ENCODE measurements at regions not wholly inside any gene's neighbourhood (a gene's known extent, or its start where the extent isn't known, plus 50 kb on each side); places are given as distances from the start of the nearest gene placed in this dataset.

DNA sequence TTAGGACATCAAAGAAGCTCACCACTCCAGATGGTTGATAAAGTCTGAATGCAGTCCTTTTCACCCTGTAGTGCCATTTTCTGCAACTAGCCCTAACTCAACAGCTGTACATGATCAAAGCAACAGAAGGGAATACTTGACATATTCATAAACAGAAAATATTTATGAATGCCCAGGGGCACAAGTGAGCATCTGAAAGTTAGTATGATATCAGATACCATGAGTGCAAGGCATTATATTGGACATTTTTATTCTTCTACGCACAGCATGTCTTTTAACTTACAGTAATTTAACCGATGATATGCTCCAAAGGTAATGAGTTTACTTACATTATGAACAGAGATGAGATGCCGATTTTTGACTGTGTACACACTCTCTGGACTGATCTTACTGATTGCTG, 142.0 kb downstream of the MCHR2 start:
- H3K27ac ChIP-seq, result no peak overlapping the region
- no peaks in the 10 kb centered on the region for H3K27me3 ChIP-seq (replicated peaks; ENCODE audit: insufficient read depth)
- intact Hi-C loops (cut with DNase I), result no loop called here
- 53% methylated on average over 3 of the region's 3 CpGs for WGBS
- H3K9me3 ChIP-seq, result no peaks in the 10 kb centered on the region
- no peaks in the 10 kb centered on the region for H3K36me3 ChIP-seq
- H3K4me1 ChIP-seq (replicated peaks), result no peaks in the 10 kb centered on the region
- no peak for DNase-seq (ENCODE audit: low spot score)
- TF ChIP-seq POLR2A (IDR thresholded peaks at IDR 0.05) (no peak), POLR2AphosphoS5 (IDR thresholded peaks at IDR 0.05) (no peak)
- TF ChIP-seq, protein P1, sequence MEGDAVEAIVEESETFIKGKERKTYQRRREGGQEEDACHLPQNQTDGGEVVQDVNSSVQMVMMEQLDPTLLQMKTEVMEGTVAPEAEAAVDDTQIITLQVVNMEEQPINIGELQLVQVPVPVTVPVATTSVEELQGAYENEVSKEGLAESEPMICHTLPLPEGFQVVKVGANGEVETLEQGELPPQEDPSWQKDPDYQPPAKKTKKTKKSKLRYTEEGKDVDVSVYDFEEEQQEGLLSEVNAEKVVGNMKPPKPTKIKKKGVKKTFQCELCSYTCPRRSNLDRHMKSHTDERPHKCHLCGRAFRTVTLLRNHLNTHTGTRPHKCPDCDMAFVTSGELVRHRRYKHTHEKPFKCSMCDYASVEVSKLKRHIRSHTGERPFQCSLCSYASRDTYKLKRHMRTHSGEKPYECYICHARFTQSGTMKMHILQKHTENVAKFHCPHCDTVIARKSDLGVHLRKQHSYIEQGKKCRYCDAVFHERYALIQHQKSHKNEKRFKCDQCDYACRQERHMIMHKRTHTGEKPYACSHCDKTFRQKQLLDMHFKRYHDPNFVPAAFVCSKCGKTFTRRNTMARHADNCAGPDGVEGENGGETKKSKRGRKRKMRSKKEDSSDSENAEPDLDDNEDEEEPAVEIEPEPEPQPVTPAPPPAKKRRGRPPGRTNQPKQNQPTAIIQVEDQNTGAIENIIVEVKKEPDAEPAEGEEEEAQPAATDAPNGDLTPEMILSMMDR (IDR thresholded peaks at IDR 0.05), result no peak
- no peak overlapping the region for H3K4me3 ChIP-seq

DNA sequence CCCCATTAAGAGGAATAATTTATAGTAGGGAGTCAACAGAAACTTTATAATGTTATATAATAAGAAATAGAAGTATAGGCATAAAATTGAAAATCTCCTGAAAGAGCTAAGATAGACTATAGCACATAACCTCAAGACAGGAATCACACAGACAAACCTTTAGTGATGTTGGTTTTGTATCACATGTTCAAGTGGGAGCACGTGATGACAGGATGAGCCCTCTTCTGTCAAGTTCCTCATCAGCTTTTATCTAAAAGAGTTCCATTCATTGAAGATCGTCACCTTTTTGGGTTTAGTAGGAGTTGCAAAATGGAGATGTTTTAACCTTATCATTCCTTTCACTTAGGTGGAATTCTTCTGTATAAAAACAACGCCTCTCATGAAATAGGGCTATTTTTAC, 127.0 kb downstream of the MCHR2 start:
- intact Hi-C loops (cut with DNase I), result no loop called here
- 39% methylated on average over 3 of the region's 3 CpGs for WGBS
- TF ChIP-seq POLR2AphosphoS5 (IDR thresholded peaks at IDR 0.05) (no peak), POLR2A (IDR thresholded peaks at IDR 0.05) (no peak)
- TF ChIP-seq, protein P1 (IDR thresholded peaks at IDR 0.05), result no peak

DNA sequence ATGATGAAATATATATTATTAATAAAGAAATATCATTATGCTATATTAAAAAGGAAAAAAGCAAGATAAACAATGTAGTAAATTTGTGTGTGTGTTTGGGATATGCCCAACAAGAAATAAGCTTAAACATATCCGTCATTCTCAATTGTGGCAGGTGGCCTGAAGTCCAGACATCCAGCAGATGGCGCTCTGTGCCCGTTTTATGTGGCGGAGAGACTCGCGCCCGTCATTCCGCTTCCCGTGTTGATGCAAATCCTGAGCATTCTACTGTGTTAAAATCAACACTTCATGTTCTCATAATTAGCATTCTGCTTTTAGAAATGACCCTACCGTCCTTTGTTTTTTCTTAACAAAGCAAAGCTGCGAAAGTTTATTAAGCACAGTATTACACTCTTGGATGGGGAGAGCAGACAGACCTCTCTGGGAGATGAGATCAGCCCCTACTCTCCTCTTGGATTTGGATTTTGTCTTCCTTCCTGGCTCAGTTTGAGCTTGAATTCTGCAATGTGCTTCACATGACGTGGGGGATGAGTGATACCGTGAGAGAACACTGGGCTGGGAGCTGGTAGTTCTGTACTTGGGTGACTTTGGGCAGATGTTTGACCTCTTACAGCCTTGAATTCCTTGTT, 125.8 kb downstream of the MCHR2 start:
- 10% methylated on average over 13 of the region's 13 CpGs for WGBS
- intact Hi-C loops (cut with DNase I), result loop anchor here (2.0 kb wide), 1 partner anchor 229 kb away; no protein-coding TSS in a partner anchor
- Histone ChIP-seq H3K27ac (no peak overlapping the region), H3K36me3 (no peaks in the 10 kb centered on the region), H3K27me3 (replicated peaks; ENCODE audit: insufficient read depth) (no peaks in the 10 kb centered on the region), H3K4me1 (replicated peaks) (no peaks in the 10 kb centered on the region), H3K9me3 (no peaks in the 10 kb centered on the region), H3K4me3 (no peak overlapping the region)
- peak; percentile 60 for DNase-seq (ENCODE audit: low spot score)
- TF ChIP-seq POLR2A (IDR thresholded peaks at IDR 0.05) (no peak), POLR2AphosphoS5 (IDR thresholded peaks at IDR 0.05) (no peak)
- TF ChIP-seq, protein P1 (IDR thresholded peaks at IDR 0.05), result peak; percentile 57 to 67 (median 62)

More for the DNA sequence above, 127.0 kb downstream of the MCHR2 start:
- H3K4me3 ChIP-seq, result no peak overlapping the region
- no peaks in the 10 kb centered on the region for H3K27me3 ChIP-seq (replicated peaks; ENCODE audit: insufficient read depth)
- no peak overlapping the region for H3K27ac ChIP-seq
- no peaks in the 10 kb centered on the region for H3K36me3 ChIP-seq
- H3K9me3 ChIP-seq, result no peaks in the 10 kb centered on the region
- no peak for DNase-seq (ENCODE audit: low spot score)
- H3K4me1 ChIP-seq (replicated peaks), result no peaks in the 10 kb centered on the region

Data from prostate gland (tissue), 2 donors.